ENCODE measurements at regions not wholly inside any gene's neighbourhood (a gene's known extent, or its start where the extent isn't known, plus 50 kb on each side); places are given as distances from the start of the nearest gene placed in this dataset.

GRCh38 chr10:3648576-3648975 lies 136.4 kb downstream of the KLF6 start:
- peaks cover 5% of the 10 kb centered on the region for H3K4me1 Mint-ChIP-seq
- peaks cover 3% of the 10 kb centered on the region for H3K27me3 Mint-ChIP-seq (ENCODE audit: low read depth)
- H3K27ac Mint-ChIP-seq: no peak overlapping the region
- no peaks in the 10 kb centered on the region for H3K36me3 Mint-ChIP-seq (ENCODE audit: low read depth)
- H3K9me3 Mint-ChIP-seq: no peaks in the 10 kb centered on the region
- H3K4me3 Mint-ChIP-seq: no peak overlapping the region
- TF ChIP-seq CTCF (IDR thresholded peaks at IDR 0.05; ENCODE audit: unreplicated experiment in 3 of 3): no peak

- TF ChIP-seq CTCF (IDR thresholded peaks at IDR 0.05; ENCODE audit: unreplicated experiment in 3 of 3): no peak
- H3K4me3 Mint-ChIP-seq: no peak overlapping the region
- H3K4me1 Mint-ChIP-seq: peaks cover 5% of the 10 kb centered on the region
- H3K27ac Mint-ChIP-seq: no peak overlapping the region
- H3K27me3 Mint-ChIP-seq (ENCODE audit: low read depth): peaks cover 3% of the 10 kb centered on the region
- no peaks in the 10 kb centered on the region for H3K9me3 Mint-ChIP-seq
- no peaks in the 10 kb centered on the region for H3K36me3 Mint-ChIP-seq (ENCODE audit: low read depth)
Measured at GRCh38 chr10:3648170-3648569, 136.8 kb downstream of the KLF6 start.

- no peak overlapping the region for H3K27ac Mint-ChIP-seq
- no peak for TF ChIP-seq CTCF (IDR thresholded peaks at IDR 0.05; ENCODE audit: unreplicated experiment in 3 of 3)
- H3K4me3 Mint-ChIP-seq: no peak overlapping the region
- H3K4me1 Mint-ChIP-seq: no peaks in the 10 kb centered on the region
- no peaks in the 10 kb centered on the region for H3K36me3 Mint-ChIP-seq (ENCODE audit: low read depth)
- H3K9me3 Mint-ChIP-seq: no peaks in the 10 kb centered on the region
- H3K27me3 Mint-ChIP-seq (ENCODE audit: low read depth): peaks cover 8% of the 10 kb centered on the region
Measured at GRCh38 chr10:3647074-3647473, 137.9 kb downstream of the KLF6 start.

GRCh38 chr10:3645406-3645805 lies 139.6 kb downstream of the KLF6 start:
- no peak for TF ChIP-seq CTCF (IDR thresholded peaks at IDR 0.05; ENCODE audit: unreplicated experiment in 3 of 3)
- Mint-ChIP-seq H3K4me1 (no peaks in the 10 kb centered on the region), H3K27ac (no peak overlapping the region), H3K9me3 (no peaks in the 10 kb centered on the region), H3K36me3 (ENCODE audit: low read depth) (no peaks in the 10 kb centered on the region), H3K4me3 (no peak overlapping the region), H3K27me3 (ENCODE audit: low read depth) (peaks cover 5% of the 10 kb centered on the region)

GRCh38 chr10:3640816-3641215 lies 144.2 kb downstream of the KLF6 start:
- Mint-ChIP-seq H3K27me3 (ENCODE audit: low read depth) (peaks cover 7% of the 10 kb centered on the region), H3K4me1 (no peaks in the 10 kb centered on the region), H3K36me3 (ENCODE audit: low read depth) (no peaks in the 10 kb centered on the region), H3K27ac (no peak overlapping the region), H3K4me3 (no peak overlapping the region), H3K9me3 (no peaks in the 10 kb centered on the region)
- TF ChIP-seq CTCF (IDR thresholded peaks at IDR 0.05; ENCODE audit: unreplicated experiment in 3 of 3): no peak

GRCh38 chr10:3639546-3639945 lies 145.5 kb downstream of the KLF6 start:
- TF ChIP-seq CTCF (IDR thresholded peaks at IDR 0.05; ENCODE audit: unreplicated experiment in 3 of 3): no peak

More at GRCh38 chr10:3639546-3639945, 145.5 kb downstream of the KLF6 start:
- no peaks in the 10 kb centered on the region for H3K36me3 Mint-ChIP-seq (ENCODE audit: low read depth)
- no peak overlapping the region for H3K27ac Mint-ChIP-seq
- H3K27me3 Mint-ChIP-seq (ENCODE audit: low read depth): peaks cover 7% of the 10 kb centered on the region
- no peak overlapping the region for H3K4me3 Mint-ChIP-seq
- no peaks in the 10 kb centered on the region for H3K9me3 Mint-ChIP-seq
- no peaks in the 10 kb centered on the region for H3K4me1 Mint-ChIP-seq
